ENCODE measurements at regions not wholly inside any gene's neighbourhood (a gene's known extent, or its start where the extent isn't known, plus 50 kb on each side); places are given as distances from the start of the nearest gene placed in this dataset.

GRCh38 chrX:23554304-23554703, 113.0 kb upstream of the PRDX4 start:
- H3K9ac ChIP-seq = no peak overlapping the region
- H3K4me2 ChIP-seq = no peak overlapping the region
- peak; percentile 63 for TF ChIP-seq CTCF (conservative IDR thresholded peaks at IDR 0.05; ENCODE audit: low read depth, low read length)
- H4K20me1 ChIP-seq (ENCODE audit: insufficient read depth) = no peaks in the 10 kb centered on the region
- no peaks in the 10 kb centered on the region for H3K4me1 ChIP-seq (ENCODE audit: low read depth, poor library complexity, severe bottlenecking)
- H2AFZ ChIP-seq (ENCODE audit: low read depth) = no peak overlapping the region
- H3K27me3 ChIP-seq (ENCODE audit: insufficient read depth, low read depth) = no peaks in the 10 kb centered on the region
- H3K79me2 ChIP-seq (ENCODE audit: insufficient read depth, low read depth) = no peaks in the 10 kb centered on the region
- no peak overlapping the region for H3K27ac ChIP-seq
- no peaks in the 10 kb centered on the region for H3K36me3 ChIP-seq (ENCODE audit: insufficient read depth)
- H3K4me3 ChIP-seq (IDR thresholded peaks at IDR 0.05; ENCODE audit: insufficient read depth, low read depth, low read length) = no peak overlapping the region

GRCh38 chrX:23557070-23557469, 110.2 kb upstream of the PRDX4 start:
- H3K4me3 ChIP-seq (IDR thresholded peaks at IDR 0.05; ENCODE audit: insufficient read depth, low read depth, low read length) = no peak overlapping the region
- no peaks in the 10 kb centered on the region for H3K36me3 ChIP-seq (ENCODE audit: insufficient read depth)
- no peaks in the 10 kb centered on the region for H3K27me3 ChIP-seq (ENCODE audit: insufficient read depth, low read depth)
- H3K4me2 ChIP-seq = no peak overlapping the region
- H2AFZ ChIP-seq (ENCODE audit: low read depth) = no peak overlapping the region
- no peak overlapping the region for H3K27ac ChIP-seq
- no peak overlapping the region for H3K9ac ChIP-seq
- no peaks in the 10 kb centered on the region for H3K79me2 ChIP-seq (ENCODE audit: insufficient read depth, low read depth)
- H4K20me1 ChIP-seq (ENCODE audit: insufficient read depth) = no peaks in the 10 kb centered on the region
- H3K4me1 ChIP-seq (ENCODE audit: low read depth, poor library complexity, severe bottlenecking) = no peaks in the 10 kb centered on the region
- TF ChIP-seq CTCF (conservative IDR thresholded peaks at IDR 0.05; ENCODE audit: low read depth, low read length) = no peak

- Histone ChIP-seq H3K36me3 (ENCODE audit: insufficient read depth) (no peaks in the 10 kb centered on the region), H3K9ac (no peak overlapping the region), H3K79me2 (ENCODE audit: insufficient read depth, low read depth) (no peaks in the 10 kb centered on the region), H3K27ac (no peak overlapping the region), H4K20me1 (ENCODE audit: insufficient read depth) (no peaks in the 10 kb centered on the region), H3K4me1 (ENCODE audit: low read depth, poor library complexity, severe bottlenecking) (no peaks in the 10 kb centered on the region), H2AFZ (ENCODE audit: low read depth) (no peak overlapping the region), H3K4me3 (IDR thresholded peaks at IDR 0.05; ENCODE audit: insufficient read depth, low read depth, low read length) (no peak overlapping the region), H3K27me3 (ENCODE audit: insufficient read depth, low read depth) (no peaks in the 10 kb centered on the region), H3K4me2 (no peak overlapping the region)
- TF ChIP-seq CTCF (conservative IDR thresholded peaks at IDR 0.05; ENCODE audit: low read depth, low read length) = no peak
Observed at GRCh38 chrX:23559975-23560374, 107.3 kb upstream of the PRDX4 start.

GRCh38 chrX:23570674-23571343, 96.5 kb upstream of the PRDX4 start:
- no peaks in the 10 kb centered on the region for H4K20me1 ChIP-seq (ENCODE audit: insufficient read depth)
- no peak overlapping the region for H3K9ac ChIP-seq
- H3K27me3 ChIP-seq (ENCODE audit: insufficient read depth, low read depth) = no peaks in the 10 kb centered on the region
- no peak for TF ChIP-seq CTCF (conservative IDR thresholded peaks at IDR 0.05; ENCODE audit: low read depth, low read length)
- H3K4me2 ChIP-seq = no peak overlapping the region
- no peaks in the 10 kb centered on the region for H3K36me3 ChIP-seq (ENCODE audit: insufficient read depth)
- H3K4me1 ChIP-seq (ENCODE audit: low read depth, poor library complexity, severe bottlenecking) = no peaks in the 10 kb centered on the region
- H3K79me2 ChIP-seq (ENCODE audit: insufficient read depth, low read depth) = no peaks in the 10 kb centered on the region
- H3K4me3 ChIP-seq (IDR thresholded peaks at IDR 0.05; ENCODE audit: insufficient read depth, low read depth, low read length) = no peak overlapping the region
- H3K27ac ChIP-seq = no peak overlapping the region
- H2AFZ ChIP-seq (ENCODE audit: low read depth) = no peak overlapping the region
